NCI-H82 (cell line): ENCODE measurements at regions not wholly inside any gene's neighbourhood (a gene's known extent, or its start where the extent isn't known, plus 50 kb on each side); places are given as distances from the start of the nearest gene placed in this dataset.

Experiments used
- DNase-seq: peaks from one replicate; lab custom pipeline; 2025; lab: John Stamatoyannopoulos, UW

GRCh38 chr2:16118611-16119590 lies 178.6 kb downstream of the MYCN start:
- DNase-seq, result peak; percentile 67

GRCh38 chr2:16117791-16118610 lies 177.7 kb downstream of the MYCN start:
- DNase-seq, result no peak

GRCh38 chr2:16117021-16117700 lies 176.8 kb downstream of the MYCN start:
- DNase-seq, result no peak

DNA sequence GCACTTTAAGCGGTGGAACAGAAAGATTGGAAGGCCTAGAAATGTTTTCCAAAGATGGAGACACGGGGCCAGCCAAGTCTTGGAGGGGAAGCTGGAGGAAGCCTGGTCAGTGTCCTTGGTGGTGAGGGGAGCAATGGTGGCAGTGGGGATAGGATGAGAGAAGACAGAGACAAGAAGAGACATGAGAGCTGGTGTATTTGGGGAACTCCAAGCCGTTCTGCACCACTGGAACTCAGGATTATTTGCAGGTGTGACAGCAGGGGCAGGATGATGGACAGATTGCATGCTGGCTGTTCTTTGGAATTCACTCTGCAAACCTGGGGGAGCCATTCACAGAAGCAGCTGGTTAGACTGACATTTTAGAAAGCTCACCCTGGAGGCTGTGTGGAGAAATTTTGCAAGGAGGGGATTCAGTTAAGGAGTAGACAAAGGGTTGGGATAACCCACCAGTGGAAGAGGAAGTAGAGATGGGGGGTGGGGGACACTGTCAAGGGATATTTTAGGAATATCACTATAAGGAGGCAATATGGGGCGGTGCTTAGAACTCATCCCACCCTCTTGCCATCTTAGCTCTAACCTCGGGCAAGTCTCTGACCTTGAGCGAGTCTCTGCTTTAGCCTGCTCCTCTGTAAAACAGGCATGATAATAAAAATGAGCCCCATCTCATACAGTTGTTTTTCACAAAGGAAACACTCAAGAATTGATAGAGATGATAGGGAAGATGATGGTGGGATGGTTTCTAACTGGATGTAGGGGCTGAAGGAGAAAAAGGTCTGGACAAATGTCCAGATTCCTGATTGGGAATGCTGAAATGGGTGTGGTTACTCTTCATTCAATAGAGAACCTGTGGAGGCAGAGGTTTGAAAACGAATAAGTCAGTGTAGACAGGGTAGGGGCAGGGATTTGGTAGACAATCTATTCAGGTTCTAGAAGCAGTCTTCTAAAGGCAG lies 175.8 kb downstream of the MYCN start:
- no peak for DNase-seq

GRCh38 chr2:16115291-16115690 lies 174.9 kb downstream of the MYCN start:
- DNase-seq, result no peak

GRCh38 chr2:16114836-16115235 lies 174.5 kb downstream of the MYCN start:
- DNase-seq, result no peak

- DNase-seq, result no peak
Observed at GRCh38 chr2:16114070-16114469, 173.7 kb downstream of the MYCN start.

DNA sequence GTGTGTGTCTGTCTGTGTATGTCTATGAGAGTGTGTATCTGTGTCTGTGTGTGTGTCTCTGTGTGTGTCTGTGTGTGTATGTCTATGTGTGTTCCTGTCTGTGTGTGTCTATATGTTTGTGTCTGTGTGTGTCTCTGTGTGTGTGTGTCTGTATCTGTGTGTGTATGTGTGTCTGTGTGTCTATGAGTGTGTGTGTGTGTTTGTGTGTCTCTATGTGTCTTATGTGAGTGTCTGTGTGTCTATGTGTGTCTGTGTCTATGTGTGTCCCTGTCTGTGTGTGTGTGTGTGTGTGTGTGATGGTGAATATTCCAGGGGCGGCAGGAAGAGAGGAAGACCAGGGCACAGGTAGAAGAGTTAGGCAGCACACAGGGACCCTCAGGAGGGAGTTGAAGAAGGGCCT lies 173.2 kb downstream of the MYCN start:
- DNase-seq, result no peak

GRCh38 chr2:16112972-16113560 lies 172.7 kb downstream of the MYCN start:
- no peak for DNase-seq

DNA sequence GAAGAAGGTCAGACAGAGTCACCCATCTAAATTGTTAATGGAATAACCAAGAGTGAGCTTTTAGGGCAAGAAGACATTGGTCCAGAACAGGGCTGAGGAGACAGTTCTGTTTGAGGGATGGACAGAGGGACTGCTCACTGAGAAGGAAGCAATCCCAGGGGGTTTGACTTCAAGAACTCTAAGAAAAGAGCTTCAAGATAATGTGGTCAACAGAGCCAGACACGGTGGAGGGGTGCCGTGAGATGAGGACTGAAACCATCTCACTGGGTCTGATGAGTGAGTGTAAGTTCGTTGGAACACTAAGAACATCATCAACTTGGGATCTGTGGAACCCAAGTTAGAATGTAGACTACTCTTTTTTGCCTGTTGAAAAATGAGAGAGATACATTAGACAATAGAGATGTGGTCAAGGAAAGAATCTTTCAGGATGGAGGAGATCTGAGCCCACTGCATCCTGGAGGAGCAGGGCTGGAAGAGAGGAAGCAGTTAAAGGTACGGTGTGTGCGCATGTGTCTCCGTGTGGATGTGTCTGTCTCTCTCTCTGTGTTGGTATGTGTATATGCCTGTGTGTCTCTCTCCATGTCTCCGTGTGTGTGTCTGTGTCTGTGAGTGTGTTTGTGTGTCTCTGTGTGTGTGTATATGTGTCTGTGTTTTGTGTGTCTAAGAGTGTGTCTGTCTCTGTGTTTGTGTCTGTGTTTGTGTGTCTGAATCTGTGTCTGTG lies 172.1 kb downstream of the MYCN start:
- DNase-seq, result no peak

- DNase-seq, result no peak
Observed at GRCh38 chr2:16111838-16112210, 171.5 kb downstream of the MYCN start.

GRCh38 chr2:16109821-16110310 lies 169.5 kb downstream of the MYCN start:
- DNase-seq, result no peak

DNA sequence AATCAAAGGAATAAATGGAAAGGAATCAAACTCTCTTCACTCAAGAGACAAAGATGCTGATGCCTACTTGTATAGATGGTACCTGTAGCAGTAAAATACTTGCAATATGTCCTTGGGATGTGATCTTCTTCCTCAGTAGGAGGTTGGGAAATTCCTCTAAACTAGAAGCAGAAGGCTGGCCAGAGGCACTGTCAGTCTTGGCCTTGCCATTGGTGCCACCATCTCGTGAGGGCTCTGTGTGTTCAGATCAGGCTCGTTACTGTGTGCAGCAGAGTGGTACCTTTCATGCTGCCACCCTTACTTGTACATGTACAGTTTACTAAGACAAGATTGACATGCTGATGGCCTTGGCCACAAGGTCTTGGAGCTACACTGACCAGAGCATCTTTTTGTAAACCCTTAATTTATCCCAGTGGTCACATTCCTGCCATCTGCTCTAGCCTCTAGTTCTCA lies 169.0 kb downstream of the MYCN start:
- DNase-seq, result no peak

GRCh38 chr2:16107246-16107645 lies 166.9 kb downstream of the MYCN start:
- DNase-seq, result no peak

GRCh38 chr2:16106619-16107018 lies 166.3 kb downstream of the MYCN start:
- DNase-seq, result no peak

DNA sequence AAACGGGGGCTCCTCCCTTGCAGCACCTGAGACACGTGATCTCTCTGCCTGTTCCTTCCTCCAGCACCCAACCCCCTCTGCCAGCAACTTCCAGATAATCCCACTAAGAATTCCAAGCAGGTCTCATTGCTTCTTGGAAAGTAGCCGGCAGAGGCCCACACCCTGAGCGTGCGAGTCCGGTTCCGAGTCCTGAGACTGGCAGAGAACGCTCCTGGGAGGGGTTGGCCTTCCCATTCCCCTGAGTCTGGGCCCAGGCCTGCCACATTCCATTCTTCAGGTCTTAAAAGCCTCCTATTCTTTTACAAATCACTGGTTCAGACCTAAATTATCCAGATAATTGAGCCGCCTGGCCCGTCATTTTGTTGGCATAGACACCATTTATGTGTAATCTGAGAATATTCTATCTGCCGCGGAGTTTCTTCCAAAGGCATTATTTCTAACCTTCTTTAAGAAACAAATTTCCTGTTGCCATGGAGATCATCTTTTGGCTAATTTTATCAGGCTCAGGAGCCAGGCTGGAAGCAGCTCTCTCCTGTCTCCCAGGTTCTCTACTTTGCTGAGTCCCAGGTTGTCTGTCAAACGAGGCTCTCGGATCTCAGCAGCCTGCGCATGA lies 165.4 kb downstream of the MYCN start:
- DNase-seq, result peak; percentile 52

DNA sequence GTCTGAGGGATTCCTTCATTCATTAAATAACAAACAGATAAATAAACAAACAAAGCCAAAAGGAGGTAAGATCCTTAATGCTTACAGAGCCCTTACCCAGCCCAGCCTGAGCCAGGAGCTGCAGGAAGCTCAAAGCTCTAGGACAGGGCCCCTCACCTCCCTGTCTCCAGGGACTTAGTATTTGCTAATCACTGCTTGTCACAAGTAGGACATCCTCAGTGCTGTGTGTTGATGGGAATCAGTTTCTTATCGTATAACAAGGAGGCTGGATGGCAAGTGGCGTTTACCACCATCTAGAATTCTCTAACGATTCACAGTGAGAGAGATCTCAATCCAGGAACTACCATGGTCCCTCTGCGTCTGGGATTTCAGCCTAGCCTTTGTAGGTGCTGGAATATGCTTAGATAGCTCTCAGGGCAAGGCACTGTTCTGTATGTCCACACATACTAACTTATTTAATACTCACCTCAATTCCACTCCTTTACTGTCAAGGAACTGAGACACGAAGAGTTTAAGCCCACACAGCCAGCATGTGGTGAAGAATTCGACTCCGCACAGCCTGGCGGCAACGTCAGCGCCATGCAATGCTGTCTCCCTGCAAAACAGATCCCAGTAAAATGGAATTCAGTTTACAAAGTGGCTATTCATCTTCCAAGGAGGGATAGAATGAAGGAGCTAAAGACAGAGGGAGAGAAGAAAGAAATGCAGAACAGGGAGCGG lies 164.8 kb downstream of the MYCN start:
- peak; percentile 80 for DNase-seq

- DNase-seq, result peak; percentile 48
Observed at GRCh38 chr2:16104315-16104948, 164.1 kb downstream of the MYCN start.
